AG10803 (cell line): ENCODE measurements at regions not wholly inside any gene's neighbourhood (a gene's known extent, or its start where the extent isn't known, plus 50 kb on each side); places are given as distances from the start of the nearest gene placed in this dataset.

Source experiments
- DNase-seq: peaks from one replicate; pipeline ENCODE4 v3.0.0; 2010; ENCODE audit warnings: low read depth
- H3K4me3 ChIP-seq: 2 replicates; pipeline ENCODE4 v1.5.1; 2011; ENCODE audit warnings: mild to moderate bottlenecking, low read length, control low read depth
- CTCF ChIP-seq: conservative IDR thresholded peaks from 2 replicates; pipeline ENCODE4 v1.5.1; 2011; ENCODE audit warnings: mild to moderate bottlenecking, low read length, control low read depth, inconsistent platforms

DNA sequence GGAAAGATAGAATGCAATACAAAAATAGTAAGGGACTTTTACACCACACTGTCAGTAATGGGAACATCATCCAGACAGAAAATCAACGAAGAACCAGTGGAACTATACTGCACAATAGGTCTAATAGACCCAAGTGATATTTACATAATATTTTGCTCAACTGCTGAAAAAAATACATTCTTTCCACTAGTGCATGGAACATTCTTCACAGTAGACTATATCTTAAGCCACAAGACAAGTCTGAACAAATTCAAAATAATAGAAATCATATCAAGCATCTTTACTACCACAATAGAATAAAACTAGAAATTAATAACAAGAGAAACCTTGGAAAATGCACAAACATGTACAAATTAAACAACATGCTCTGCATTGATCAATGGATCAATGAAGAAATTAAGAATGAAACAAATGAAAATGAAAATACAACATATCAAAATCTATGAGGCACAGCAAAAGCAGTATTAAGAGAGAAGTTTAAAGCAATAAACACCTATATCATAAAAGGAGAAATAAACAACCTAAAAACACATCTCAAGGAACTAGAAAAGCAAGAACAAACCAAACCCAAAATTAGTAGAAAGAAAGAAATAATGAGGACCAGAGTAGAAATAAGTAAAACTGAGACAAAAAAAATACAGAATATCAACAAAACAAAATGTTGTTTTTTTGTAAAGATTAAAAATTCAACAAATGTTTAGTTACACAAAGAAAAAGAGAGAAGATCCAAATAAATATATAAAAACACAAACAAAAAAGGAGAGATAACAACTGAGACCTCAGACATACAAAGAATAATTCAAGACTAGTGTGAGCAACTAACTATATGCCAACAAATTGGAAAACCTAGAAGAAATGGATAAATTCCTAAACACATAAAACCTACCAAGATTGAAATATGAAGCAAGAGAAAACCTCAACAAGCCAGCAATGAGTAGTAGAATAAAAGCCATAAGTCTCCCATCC, 51.5 kb upstream of the ANTXR2 start:
- no peak for TF ChIP-seq CTCF
- no peak for DNase-seq
- H3K4me3 ChIP-seq = no peak overlapping the region
